Muscle layer of duodenum (tissue), 2 donors: ENCODE measurements at regions not wholly inside any gene's neighbourhood (a gene's known extent, or its start where the extent isn't known, plus 50 kb on each side); places are given as distances from the start of the nearest gene placed in this dataset.

Experiments
- H3K27ac ChIP-seq: one replicate; pipeline ENCODE4 v1.7.0; 2013; ENCODE audit warnings: mild to moderate bottlenecking, low read length
- H3K27me3 ChIP-seq: one replicate; pipeline ENCODE4 v1.7.0; 2013; ENCODE audit warnings: low read depth, mild to moderate bottlenecking, control low read depth, low read length
- H3K36me3 ChIP-seq, 2 donors: one replicate each; pipeline ENCODE4 v1.7.0; 2013; ENCODE audit warnings: low read length in 2 of 2, control low read depth in 1 of 2, mild to moderate bottlenecking in 1 of 2; ENCODE audit not compliant: insufficient read depth in 2 of 2, control insufficient read depth in 1 of 2
- H3K4me1 ChIP-seq, 2 donors: one replicate each; pipeline ENCODE4 v1.7.0; 2013; ENCODE audit warnings: low read length in 2 of 2, mild to moderate bottlenecking in 2 of 2, control low read depth in 1 of 2, moderate library complexity in 1 of 2; ENCODE audit not compliant: insufficient read depth in 2 of 2, control insufficient read depth in 1 of 2
- H3K4me3 ChIP-seq, 2 donors: one replicate each; pipeline ENCODE4 v1.7.0; 2013; ENCODE audit warnings: low read length in 2 of 2, low read depth in 1 of 2, mild to moderate bottlenecking in 1 of 2
- H3K9me3 ChIP-seq, 2 donors: one replicate each; pipeline ENCODE4 v1.7.0; 2013; ENCODE audit warnings: low read length in 2 of 2, control low read depth in 1 of 2, mild to moderate bottlenecking in 1 of 2; ENCODE audit not compliant: control insufficient read depth in 1 of 2
- donor health status: healthy.

DNA sequence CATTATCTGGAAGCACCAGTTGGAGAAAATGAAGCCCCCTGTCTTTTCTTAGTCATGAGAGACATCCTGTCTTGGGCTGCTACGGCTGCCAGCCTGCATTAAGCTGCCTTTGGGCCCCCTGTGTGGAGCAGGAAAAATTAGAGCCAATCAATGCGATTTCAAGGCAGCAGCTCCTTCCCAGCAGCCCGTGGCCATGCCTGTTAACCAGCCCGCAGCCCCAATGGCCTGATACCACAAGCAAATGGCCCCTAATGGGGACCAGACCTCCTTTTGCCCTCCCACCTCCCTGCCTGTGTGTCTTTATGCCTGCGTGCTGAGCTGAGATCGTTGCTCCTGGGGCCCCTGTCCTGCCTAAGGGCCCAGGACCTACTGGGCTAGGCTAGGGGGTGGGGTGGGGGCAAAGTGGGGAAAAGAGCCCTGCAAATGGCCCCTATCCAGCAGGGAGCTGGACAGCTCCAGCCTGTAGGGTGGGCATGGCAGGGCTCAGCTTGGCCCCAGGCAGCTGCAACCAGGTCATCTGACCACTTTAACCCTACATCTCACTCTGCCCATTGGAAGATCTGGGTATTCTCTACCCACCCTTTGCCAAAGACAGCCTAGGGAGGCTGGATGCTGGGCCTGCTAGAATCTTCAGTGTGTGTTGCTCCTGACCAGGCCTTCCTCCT, 53.8 kb upstream of the MRPS22 start:
- H3K27ac ChIP-seq = no peak overlapping the region
- no peak overlapping the region for H3K4me3 ChIP-seq
- no peaks in the 10 kb centered on the region for H3K4me1 ChIP-seq
- H3K36me3 ChIP-seq = no peaks in the 10 kb centered on the region
- H3K9me3 ChIP-seq = no peaks in the 10 kb centered on the region
- H3K27me3 ChIP-seq = no peaks in the 10 kb centered on the region

DNA sequence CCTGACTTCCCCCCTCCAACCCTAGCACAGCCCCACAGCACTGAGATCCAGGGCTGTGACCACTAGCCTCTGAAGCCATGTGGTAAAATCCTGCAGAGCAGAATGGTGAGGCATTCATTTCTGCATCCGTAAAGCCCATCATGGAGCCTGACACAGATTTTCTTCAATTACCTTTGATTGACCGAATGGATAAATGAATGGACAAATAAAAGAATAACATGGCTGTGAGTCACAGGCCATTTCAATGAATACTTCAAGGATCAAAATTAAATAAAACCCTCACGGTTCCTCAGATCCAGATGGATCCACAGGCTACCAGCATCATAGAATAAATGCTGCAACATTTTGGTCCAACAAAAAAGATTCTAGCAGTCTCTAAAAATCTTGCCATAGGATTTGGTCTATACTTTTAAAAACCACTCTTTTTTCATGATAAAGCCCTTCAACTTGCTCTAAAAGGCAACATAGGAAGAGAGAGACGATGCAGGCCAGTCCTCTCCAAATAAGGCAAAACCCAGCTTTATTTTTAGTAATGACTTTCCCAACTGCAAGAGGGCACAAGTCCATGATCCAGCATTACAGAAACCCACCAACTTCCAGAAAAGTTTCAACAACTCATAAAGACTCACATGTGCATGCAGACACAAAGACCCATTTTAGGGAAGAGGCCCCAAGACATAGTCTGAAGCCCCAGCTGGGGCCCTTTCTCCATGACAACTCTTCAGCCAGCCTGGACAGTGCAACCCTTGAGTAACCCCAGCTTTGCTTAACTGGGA, 52.4 kb upstream of the MRPS22 start:
- Histone ChIP-seq H3K27me3 (no peaks in the 10 kb centered on the region), H3K9me3 (no peaks in the 10 kb centered on the region), H3K27ac (no peak overlapping the region), H3K4me3 (no peak overlapping the region), H3K36me3 (no peaks in the 10 kb centered on the region), H3K4me1 (no peaks in the 10 kb centered on the region)

- H3K9me3 ChIP-seq = no peaks in the 10 kb centered on the region
- H3K27ac ChIP-seq = no peak overlapping the region
- no peak overlapping the region for H3K4me3 ChIP-seq
- no peaks in the 10 kb centered on the region for H3K27me3 ChIP-seq
- no peaks in the 10 kb centered on the region for H3K4me1 ChIP-seq
- H3K36me3 ChIP-seq = no peaks in the 10 kb centered on the region
These were observed 51.6 kb upstream of the MRPS22 start for GRCh38 chr3:139292192-139292591.

- no peak overlapping the region for H3K4me3 ChIP-seq
- no peak overlapping the region for H3K27ac ChIP-seq
- no peaks in the 10 kb centered on the region for H3K4me1 ChIP-seq
- no peaks in the 10 kb centered on the region for H3K9me3 ChIP-seq
- H3K36me3 ChIP-seq = no peaks in the 10 kb centered on the region
- no peaks in the 10 kb centered on the region for H3K27me3 ChIP-seq
These were observed 50.8 kb upstream of the MRPS22 start for GRCh38 chr3:139292711-139293664.

GRCh38 chr3:139293665-139294023, 50.2 kb upstream of the MRPS22 start:
- Histone ChIP-seq H3K4me1 (no peaks in the 10 kb centered on the region), H3K27ac (no peak overlapping the region), H3K36me3 (no peaks in the 10 kb centered on the region), H3K9me3 (no peaks in the 10 kb centered on the region), H3K27me3 (no peaks in the 10 kb centered on the region), H3K4me3 (no peak overlapping the region)
